Fibroblast of lung (primary cell): ENCODE measurements at regions not wholly inside any gene's neighbourhood (a gene's known extent, or its start where the extent isn't known, plus 50 kb on each side); places are given as distances from the start of the nearest gene placed in this dataset.

ENCODE experiments used
- DNase-seq, 2 donors: peaks; one replicate each; pipeline versions ENCODE4 v3.0.0 to v3.0.0-alpha.2; 2010; ENCODE audit warnings: low read depth in 2 of 2
- H2AFZ ChIP-seq: 2 replicates; pipeline ENCODE4 v1.5.1; 2012; ENCODE audit warnings: low read length, control low read depth, inconsistent platforms
- H3K27ac ChIP-seq: 2 replicates; pipeline ENCODE4 v1.5.1; 2011; ENCODE audit warnings: low read length, control low read depth; ENCODE audit not compliant: insufficient read depth
- H3K27me3 ChIP-seq: 2 replicates; pipeline ENCODE4 v1.5.1; 2011; ENCODE audit warnings: mild to moderate bottlenecking, low read length; ENCODE audit not compliant: control insufficient read depth, insufficient read depth
- H3K36me3 ChIP-seq: 2 replicates; pipeline ENCODE4 v1.5.1; 2011; ENCODE audit warnings: low read length; ENCODE audit not compliant: control insufficient read depth, insufficient read depth
- H3K4me1 ChIP-seq: 2 replicates; pipeline ENCODE4 v1.5.1; 2011; ENCODE audit warnings: low read length; ENCODE audit not compliant: control insufficient read depth, insufficient read depth; ENCODE audit errors: extremely low read depth
- H3K4me2 ChIP-seq: 2 replicates; pipeline ENCODE4 v1.5.1; 2011; ENCODE audit warnings: low read length, control low read depth; ENCODE audit not compliant: insufficient read depth; ENCODE audit errors: extremely low read depth
- H3K4me3 ChIP-seq, 4 experiments: fragments of 200-600 bp in 1 of 4; sonication (generic) in 1 of 4; replicated peaks in 1 of 4; 2 replicates each; pipeline ENCODE4 v1.5.1; 2011 to 2016; ENCODE audit warnings: low read length in 4 of 4, low read depth in 3 of 4, mild to moderate bottlenecking in 3 of 4, control low read depth in 2 of 4, inconsistent platforms in 1 of 4, mixed read lengths in 1 of 4; ENCODE audit not compliant: insufficient read depth in 1 of 4; ENCODE audit errors: control extremely low read depth in 1 of 4
- H3K79me2 ChIP-seq: 2 replicates; pipeline ENCODE4 v1.5.1; 2012; ENCODE audit warnings: mild to moderate bottlenecking, low read length, inconsistent platforms; ENCODE audit not compliant: control insufficient read depth, insufficient read depth
- H3K9ac ChIP-seq: 2 replicates; pipeline ENCODE4 v1.5.1; 2011; ENCODE audit warnings: mild to moderate bottlenecking, low read length, control low read depth; ENCODE audit not compliant: insufficient read depth
- H3K9me3 ChIP-seq: 2 replicates; pipeline ENCODE4 v1.5.1; 2012; ENCODE audit warnings: low read depth, low read length; ENCODE audit not compliant: control insufficient read depth, insufficient read depth
- H4K20me1 ChIP-seq: 2 replicates; pipeline ENCODE4 v1.5.1; 2011; ENCODE audit warnings: low read length; ENCODE audit not compliant: control insufficient read depth, insufficient read depth; ENCODE audit errors: extremely low read depth
- EZH2 ChIP-seq: IDR thresholded peaks from 2 replicates; pipeline ENCODE4 v1.5.1; 2012; ENCODE audit warnings: low read length, control low read depth, mild to moderate bottlenecking; ENCODE audit errors: missing control alignments
- TF ChIP-seq, protein P1 (sequence below), 2 donors: IDR thresholded peaks in 1 of 2; conservative IDR thresholded peaks in 1 of 2; 1 replicate in 1 of 2; 2 replicates in 1 of 2; pipeline ENCODE4 v1.5.1; 2011 to 2012; ENCODE audit warnings: low read length in 2 of 2, control low read depth in 1 of 2, inconsistent platforms in 1 of 2, low read depth in 1 of 2, mild to moderate bottlenecking in 1 of 2

- H2AFZ ChIP-seq, result no peak overlapping the region
Measured at GRCh38 chr12:76201758-76202157, 117.3 kb upstream of the NAP1L1 start.

GRCh38 chr12:76201316-76201715 is 116.8 kb upstream of the NAP1L1 start:
- no peak overlapping the region for H3K4me3 ChIP-seq
- DNase-seq, result no peak
- no peaks in the 10 kb centered on the region for H3K27me3 ChIP-seq
- H3K4me2 ChIP-seq, result no peak overlapping the region
- no peaks in the 10 kb centered on the region for H3K4me1 ChIP-seq
- no peaks in the 10 kb centered on the region for H3K36me3 ChIP-seq
- no peaks in the 10 kb centered on the region for H4K20me1 ChIP-seq
- H3K9me3 ChIP-seq, result no peaks in the 10 kb centered on the region
- H2AFZ ChIP-seq, result no peak overlapping the region
- H3K9ac ChIP-seq, result no peak overlapping the region
- TF ChIP-seq, protein P1, sequence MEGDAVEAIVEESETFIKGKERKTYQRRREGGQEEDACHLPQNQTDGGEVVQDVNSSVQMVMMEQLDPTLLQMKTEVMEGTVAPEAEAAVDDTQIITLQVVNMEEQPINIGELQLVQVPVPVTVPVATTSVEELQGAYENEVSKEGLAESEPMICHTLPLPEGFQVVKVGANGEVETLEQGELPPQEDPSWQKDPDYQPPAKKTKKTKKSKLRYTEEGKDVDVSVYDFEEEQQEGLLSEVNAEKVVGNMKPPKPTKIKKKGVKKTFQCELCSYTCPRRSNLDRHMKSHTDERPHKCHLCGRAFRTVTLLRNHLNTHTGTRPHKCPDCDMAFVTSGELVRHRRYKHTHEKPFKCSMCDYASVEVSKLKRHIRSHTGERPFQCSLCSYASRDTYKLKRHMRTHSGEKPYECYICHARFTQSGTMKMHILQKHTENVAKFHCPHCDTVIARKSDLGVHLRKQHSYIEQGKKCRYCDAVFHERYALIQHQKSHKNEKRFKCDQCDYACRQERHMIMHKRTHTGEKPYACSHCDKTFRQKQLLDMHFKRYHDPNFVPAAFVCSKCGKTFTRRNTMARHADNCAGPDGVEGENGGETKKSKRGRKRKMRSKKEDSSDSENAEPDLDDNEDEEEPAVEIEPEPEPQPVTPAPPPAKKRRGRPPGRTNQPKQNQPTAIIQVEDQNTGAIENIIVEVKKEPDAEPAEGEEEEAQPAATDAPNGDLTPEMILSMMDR (conservative IDR thresholded peaks at IDR 0.05 in 1 of 2, IDR thresholded peaks at IDR 0.05 in 1 of 2; ENCODE audit: low read depth in 1 of 2, low read length in 2 of 2), result no peak
- TF ChIP-seq EZH2, result no peak
- no peak overlapping the region for H3K27ac ChIP-seq
- H3K79me2 ChIP-seq, result no peaks in the 10 kb centered on the region

More at GRCh38 chr12:76201758-76202157, 117.3 kb upstream of the NAP1L1 start:
- TF ChIP-seq EZH2, result no peak
- TF ChIP-seq, protein P1 (conservative IDR thresholded peaks at IDR 0.05 in 1 of 2, IDR thresholded peaks at IDR 0.05 in 1 of 2; ENCODE audit: low read depth in 1 of 2, low read length in 2 of 2), result no peak
- Histone ChIP-seq H3K4me1 (no peaks in the 10 kb centered on the region), H3K4me3 (no peak overlapping the region), H3K27ac (no peak overlapping the region), H3K79me2 (no peaks in the 10 kb centered on the region), H3K36me3 (no peaks in the 10 kb centered on the region), H3K9ac (no peak overlapping the region), H4K20me1 (no peaks in the 10 kb centered on the region), H3K9me3 (no peaks in the 10 kb centered on the region), H3K27me3 (no peaks in the 10 kb centered on the region), H3K4me2 (no peak overlapping the region)
- DNase-seq, result peak in 1 of 2 donors; percentile 75

DNA sequence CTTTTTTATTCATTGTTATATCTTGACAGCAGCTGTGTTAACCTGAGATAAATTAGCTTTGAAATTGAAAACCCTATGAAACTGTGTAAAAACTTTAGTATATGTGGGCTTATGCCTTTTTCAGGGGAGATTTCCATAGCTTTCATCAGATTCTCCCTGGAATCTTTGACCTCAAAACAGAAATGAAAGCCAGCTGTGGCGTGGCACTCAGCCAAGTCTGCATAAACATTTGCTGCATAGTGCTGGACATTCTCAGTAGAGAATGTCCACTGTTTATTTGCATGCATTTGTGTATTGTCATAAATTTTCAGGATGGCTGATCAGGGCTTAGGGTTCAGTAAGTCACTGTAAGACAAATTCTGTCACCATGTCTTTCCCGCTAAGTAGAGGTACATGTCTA is 115.3 kb upstream of the NAP1L1 start:
- Histone ChIP-seq H4K20me1 (no peaks in the 10 kb centered on the region), H3K9ac (no peak overlapping the region), H3K27me3 (no peaks in the 10 kb centered on the region), H3K4me1 (no peaks in the 10 kb centered on the region), H3K9me3 (no peaks in the 10 kb centered on the region), H3K36me3 (no peaks in the 10 kb centered on the region), H3K4me3 (no peak overlapping the region), H3K79me2 (no peaks in the 10 kb centered on the region), H2AFZ (no peak overlapping the region), H3K4me2 (no peak overlapping the region), H3K27ac (no peak overlapping the region)
- peak; percentile 76 to 95 for DNase-seq
- no peak for TF ChIP-seq EZH2
- TF ChIP-seq, protein P1 (conservative IDR thresholded peaks at IDR 0.05 in 1 of 2, IDR thresholded peaks at IDR 0.05 in 1 of 2; ENCODE audit: low read depth in 1 of 2, low read length in 2 of 2), result no peak
